A673 (cell line): ENCODE measurements at regions not wholly inside any gene's neighbourhood (a gene's known extent, or its start where the extent isn't known, plus 50 kb on each side); places are given as distances from the start of the nearest gene placed in this dataset.

Experiments used
- EZH2 ChIP-seq: fragments of 200-600 bp; sonication (generic); IDR thresholded peaks from 2 replicates; pipeline ENCODE4 v1.6.1; 2017; ENCODE audit warnings: borderline replicate concordance, low read depth, mild to moderate bottlenecking, mixed read lengths, antibody characterized with exemption, low read length; ENCODE audit not compliant: poor library complexity, severe bottlenecking
- TF ChIP-seq, protein P1 (sequence below): fragments of 300-800, 200-600 bp; sonication (generic); conservative IDR thresholded peaks from 2 replicates; pipeline ENCODE4 v1.5.1; 2017; ENCODE audit warnings: low read depth, mild to moderate bottlenecking, antibody characterized with exemption, low read length, moderate library complexity, mixed read lengths

DNA sequence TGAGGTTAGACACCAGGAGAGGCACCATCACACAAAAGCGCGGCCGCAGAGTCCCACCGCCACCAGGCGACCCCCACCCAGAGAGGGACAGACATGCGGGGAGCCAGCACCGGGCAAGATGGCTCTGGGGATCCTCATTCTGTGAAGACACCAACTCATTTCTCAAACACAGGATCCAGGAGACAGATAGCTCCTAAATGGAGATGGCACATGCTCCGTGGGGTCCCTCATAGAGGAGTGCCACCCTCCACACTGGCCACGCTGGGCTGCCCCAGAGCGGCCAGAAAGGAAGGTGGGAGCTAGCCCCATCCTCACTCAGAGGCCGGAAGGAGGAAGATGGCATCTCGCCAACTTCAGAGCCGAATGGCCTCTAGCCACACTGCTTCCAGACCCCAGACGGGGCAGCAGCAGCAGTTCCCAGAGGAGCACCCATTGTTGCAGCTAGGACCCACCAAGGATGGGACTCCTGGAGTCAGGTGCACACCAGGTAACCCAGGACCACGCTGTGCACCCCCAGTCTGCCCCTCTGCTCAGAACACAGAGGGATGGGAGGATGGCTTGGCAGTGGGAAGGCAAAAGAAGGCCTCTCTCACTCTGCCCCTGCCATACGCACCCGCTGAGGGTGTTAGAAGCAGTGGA is 78.6 kb downstream of the ZIC5 start:
- TF ChIP-seq, protein P1, sequence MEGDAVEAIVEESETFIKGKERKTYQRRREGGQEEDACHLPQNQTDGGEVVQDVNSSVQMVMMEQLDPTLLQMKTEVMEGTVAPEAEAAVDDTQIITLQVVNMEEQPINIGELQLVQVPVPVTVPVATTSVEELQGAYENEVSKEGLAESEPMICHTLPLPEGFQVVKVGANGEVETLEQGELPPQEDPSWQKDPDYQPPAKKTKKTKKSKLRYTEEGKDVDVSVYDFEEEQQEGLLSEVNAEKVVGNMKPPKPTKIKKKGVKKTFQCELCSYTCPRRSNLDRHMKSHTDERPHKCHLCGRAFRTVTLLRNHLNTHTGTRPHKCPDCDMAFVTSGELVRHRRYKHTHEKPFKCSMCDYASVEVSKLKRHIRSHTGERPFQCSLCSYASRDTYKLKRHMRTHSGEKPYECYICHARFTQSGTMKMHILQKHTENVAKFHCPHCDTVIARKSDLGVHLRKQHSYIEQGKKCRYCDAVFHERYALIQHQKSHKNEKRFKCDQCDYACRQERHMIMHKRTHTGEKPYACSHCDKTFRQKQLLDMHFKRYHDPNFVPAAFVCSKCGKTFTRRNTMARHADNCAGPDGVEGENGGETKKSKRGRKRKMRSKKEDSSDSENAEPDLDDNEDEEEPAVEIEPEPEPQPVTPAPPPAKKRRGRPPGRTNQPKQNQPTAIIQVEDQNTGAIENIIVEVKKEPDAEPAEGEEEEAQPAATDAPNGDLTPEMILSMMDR, result no peak
- TF ChIP-seq EZH2, result no peak
